ENCODE measurements at regions not wholly inside any gene's neighbourhood (a gene's known extent, or its start where the extent isn't known, plus 50 kb on each side); places are given as distances from the start of the nearest gene placed in this dataset.

- ChIA-PET SMC1A (ENCODE audit: uncharacterized antibody, unreplicated experiment) (interaction anchor here (0.6 to 1.4 kb wide), 2 partner anchors 10 to 217 kb away, joined by 3 to 5 read pairs; no protein-coding TSS in a partner anchor), RAD21 (ENCODE audit: unreplicated experiment) (no interaction called here), POLR2A (no interaction called here), CTCF (interaction anchor here (1.1 to 2.7 kb wide), 2 partner anchors 13 to 107 kb away, joined by 4 to 13 read pairs; no protein-coding TSS in a partner anchor)
- H3K36me3 ChIP-seq (ENCODE audit: control insufficient read depth in 2 of 2, insufficient read depth in 2 of 2, low read length in 1 of 2) = no peaks in the 10 kb centered on the region
- H2AFZ ChIP-seq (ENCODE audit: control insufficient read depth, low read depth, low read length) = no peak overlapping the region
- no peaks in the 10 kb centered on the region for H3K27me3 ChIP-seq (replicated peaks in 1 of 2; ENCODE audit: control insufficient read depth in 2 of 2, insufficient read depth in 2 of 2, low read length in 1 of 2)
- no peaks in the 10 kb centered on the region for H4K20me1 ChIP-seq (ENCODE audit: control insufficient read depth, insufficient read depth)
- ATAC-seq (no peak), FAIRE-seq (no peak), DNase-seq (ENCODE audit: low read depth, low spot score) (no peak)
- H3K27ac ChIP-seq (ENCODE audit: control insufficient read depth, insufficient read depth) = no peak overlapping the region
- 17% methylated on average over 4 of the region's 4 CpGs for WGBS (ENCODE audit: insufficient coverage, insufficient replicate concordance, low lambda C conversion rate, missing lambda C conversion rate)
- no peak overlapping the region for H3K9ac ChIP-seq (ENCODE audit: control insufficient read depth, insufficient read depth, low read length)
- intact Hi-C loops (cut with micrococcal nuclease; ENCODE audit: unreplicated experiment) (no loop called here), in situ Hi-C loops (cut with MboI) (no loop called here)
- no TSS peak for BruUV-seq (replicated peaks)
- H3K4me3 ChIP-seq = no peak overlapping the region
- no peak for TF ChIP-seq YY1 (IDR thresholded peaks at IDR 0.05; ENCODE audit: low read depth, low read length)
- TF ChIP-seq HDAC2 (IDR thresholded peaks at IDR 0.05) = no peak
- TF ChIP-seq FOXK2 (IDR thresholded peaks at IDR 0.05) = no peak
- no peak for TF ChIP-seq ZSCAN29 (IDR thresholded peaks at IDR 0.05)
- no peak for TF ChIP-seq PRDM15 (CRISPR knock-in tag; IDR thresholded peaks at IDR 0.05)
- no peak for TF ChIP-seq ZNF274 (IDR thresholded peaks at IDR 0.05; ENCODE audit: insufficient read depth, insufficient read length)
- H3K4me2 ChIP-seq (ENCODE audit: control insufficient read depth, insufficient read depth) = no peak overlapping the region
- no peaks in the 10 kb centered on the region for H3K4me1 ChIP-seq (ENCODE audit: control insufficient read depth, insufficient read depth, low read length)
- H3K9me3 ChIP-seq (replicated peaks; ENCODE audit: control insufficient read depth, insufficient read depth, low read length) = no peaks in the 10 kb centered on the region
- no peaks in the 10 kb centered on the region for H3K79me2 ChIP-seq (ENCODE audit: control insufficient read depth, insufficient read depth, low read length)
These were observed 1033.0 kb upstream of the PIK3C3 start for GRCh38 chr18:40921845-40922629.

Data from GM12878 (cell line).